ENCODE measurements at regions not wholly inside any gene's neighbourhood (a gene's known extent, or its start where the extent isn't known, plus 50 kb on each side); places are given as distances from the start of the nearest gene placed in this dataset.

DNA sequence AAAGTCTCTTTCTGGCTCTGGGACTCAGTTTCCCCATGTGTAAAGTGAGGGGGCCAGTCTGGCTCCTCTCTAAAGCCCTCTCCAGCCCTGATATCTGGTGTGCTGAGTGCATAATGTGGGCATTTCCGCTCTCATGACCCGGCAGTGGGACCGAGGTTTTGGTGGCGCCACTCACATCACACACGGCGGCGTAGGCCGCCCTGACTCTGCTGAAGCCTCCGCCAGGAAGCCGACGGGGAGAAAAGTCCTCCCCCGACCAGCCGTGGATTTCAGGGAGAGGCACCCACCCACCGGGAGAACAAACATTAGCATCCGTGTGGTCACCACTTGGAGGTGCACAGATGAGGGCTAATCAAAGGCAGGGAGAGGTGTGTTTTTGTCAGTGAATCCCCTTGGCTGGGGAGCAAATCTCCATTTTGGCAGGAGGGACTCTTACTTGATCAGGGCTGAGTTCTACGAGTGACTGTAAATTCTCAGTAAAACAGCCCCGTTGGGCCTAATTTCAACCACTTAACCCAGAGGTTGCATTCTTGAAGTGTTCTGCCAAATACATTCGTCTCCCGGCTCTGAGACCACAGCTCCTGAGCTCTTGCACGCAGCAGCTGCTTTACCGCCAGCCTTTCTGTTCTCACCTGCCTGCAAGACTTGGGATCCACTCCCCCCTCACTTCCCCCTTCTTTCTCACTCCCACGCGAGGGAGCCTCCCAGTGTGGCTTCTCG is 118.2 kb downstream of the FOXD2 start:
- no peak for DNase-seq

DNA sequence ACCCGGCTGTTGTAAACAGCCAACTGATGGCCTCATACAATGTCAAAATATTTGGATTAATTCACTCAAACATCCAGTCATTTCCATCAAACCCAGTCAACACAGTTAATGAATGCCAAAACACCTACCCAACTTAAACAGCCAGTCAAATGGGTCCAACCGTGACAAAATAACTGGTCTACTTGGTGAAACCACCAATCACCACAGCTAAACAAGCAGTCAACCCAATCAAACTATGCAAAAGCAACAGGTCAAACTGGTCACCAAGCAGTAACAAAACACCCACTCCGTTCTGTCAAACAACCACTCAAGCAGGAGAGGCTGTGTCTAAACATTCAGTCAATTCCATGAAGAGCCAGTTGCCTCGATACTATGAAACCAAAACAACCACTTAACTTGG is 119.2 kb downstream of the FOXD2 start:
- no peak for DNase-seq

DNA sequence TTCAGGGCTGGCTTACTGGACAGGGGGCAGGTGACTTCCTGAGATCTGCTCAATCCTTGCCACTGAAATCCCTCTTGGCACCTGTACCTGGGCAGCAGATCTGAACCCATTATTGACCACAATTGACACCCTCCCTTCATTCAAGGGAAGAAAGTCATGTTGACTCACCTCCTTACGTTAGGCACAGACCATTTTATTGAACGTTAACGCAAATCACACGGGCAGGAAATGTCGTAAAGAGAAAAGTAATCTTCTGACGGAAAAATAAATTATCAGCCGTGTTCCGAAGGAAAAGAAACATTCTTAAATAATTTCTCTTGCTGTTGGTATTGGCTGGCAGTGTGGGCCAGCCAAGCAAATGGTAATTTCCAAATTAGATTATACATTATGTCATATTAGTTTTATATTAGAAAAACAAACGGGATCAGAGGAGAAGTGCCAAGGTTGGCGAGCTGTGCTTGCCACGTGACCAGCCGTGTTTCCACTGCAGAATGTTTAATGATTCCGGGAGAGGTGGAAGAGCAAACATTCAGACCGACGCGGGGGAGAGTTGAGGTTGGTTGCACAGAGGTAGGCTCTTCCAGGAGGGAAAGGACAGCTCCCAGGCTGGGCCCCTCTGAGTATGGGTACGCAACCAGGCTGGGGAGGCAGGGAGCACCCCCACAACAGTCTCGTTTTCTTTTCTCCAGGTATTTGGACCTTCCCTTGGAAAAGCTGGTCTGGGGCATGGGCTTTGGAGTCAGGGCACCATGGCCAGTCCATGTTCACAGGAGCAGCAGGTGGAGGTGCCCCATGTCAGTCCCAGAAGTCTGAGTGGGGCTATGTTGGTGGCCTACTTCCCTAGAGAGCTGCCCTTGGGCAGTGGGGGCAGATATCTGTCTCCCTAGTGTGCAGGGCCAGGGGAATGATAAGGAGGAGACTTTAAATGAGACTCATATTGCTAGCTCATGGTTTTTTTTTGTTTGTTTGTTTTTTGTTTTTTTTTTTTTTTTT is 121.1 kb downstream of the FOXD2 start:
- DNase-seq, result no peak

DNA sequence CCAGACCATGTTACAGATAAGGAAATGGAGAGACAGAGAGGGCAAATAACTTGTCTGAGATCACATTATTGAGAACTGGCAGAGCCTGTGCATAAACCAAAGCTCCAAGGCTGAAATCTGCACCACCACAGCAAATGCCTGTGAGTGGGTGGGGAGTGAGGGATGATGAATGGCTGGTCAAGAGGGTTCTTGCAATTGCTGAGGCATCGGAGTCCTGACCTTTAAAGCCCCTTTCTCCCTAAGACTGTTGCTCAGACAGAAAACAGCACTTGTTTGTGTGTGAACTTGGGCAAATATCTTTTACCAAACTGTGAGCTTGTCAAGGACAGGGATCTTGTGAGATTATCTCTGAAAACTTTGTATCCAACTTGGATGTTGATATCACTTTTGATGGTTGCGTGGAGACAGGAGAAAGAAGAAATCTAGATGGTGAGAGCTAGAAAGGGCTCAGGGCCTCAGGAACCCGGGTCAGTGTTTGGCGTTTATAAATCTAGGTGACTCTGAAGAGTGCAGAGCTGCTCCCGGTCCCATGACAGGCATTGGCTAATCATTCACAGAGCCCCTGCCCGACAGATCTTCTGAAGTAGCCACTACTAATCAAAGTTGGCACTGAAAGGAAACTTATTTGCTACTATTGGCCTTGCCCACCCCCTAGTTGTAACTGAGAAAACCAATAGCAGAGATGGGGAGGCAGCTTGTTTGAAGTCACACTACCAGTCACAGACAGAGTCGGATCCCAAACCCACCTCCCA is 122.3 kb downstream of the FOXD2 start:
- no peak for DNase-seq

DNA sequence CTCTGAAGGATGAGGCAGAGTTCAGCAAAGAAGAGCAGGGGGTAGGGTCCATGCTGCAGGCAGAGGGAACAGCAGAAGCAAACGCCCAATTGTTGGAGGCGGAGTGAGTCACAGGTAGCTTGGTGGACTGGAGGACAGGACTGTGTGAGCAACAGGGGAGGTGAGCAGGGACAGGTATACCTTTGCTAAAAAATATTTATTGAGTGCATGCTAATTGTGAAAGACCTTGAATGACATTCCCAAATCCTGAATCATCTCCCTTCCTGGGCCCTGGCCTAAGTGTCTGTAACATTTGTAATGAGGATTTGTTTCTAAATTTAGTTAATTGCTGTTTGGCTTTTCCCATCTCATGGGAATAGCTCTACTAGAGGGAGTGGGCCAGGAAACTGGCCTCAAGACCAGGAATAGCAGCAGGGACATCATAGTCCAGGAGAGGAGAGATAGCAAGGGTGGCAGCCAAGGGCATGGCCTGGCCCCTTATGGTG is 123.7 kb downstream of the FOXD2 start:
- no peak for DNase-seq

DNA sequence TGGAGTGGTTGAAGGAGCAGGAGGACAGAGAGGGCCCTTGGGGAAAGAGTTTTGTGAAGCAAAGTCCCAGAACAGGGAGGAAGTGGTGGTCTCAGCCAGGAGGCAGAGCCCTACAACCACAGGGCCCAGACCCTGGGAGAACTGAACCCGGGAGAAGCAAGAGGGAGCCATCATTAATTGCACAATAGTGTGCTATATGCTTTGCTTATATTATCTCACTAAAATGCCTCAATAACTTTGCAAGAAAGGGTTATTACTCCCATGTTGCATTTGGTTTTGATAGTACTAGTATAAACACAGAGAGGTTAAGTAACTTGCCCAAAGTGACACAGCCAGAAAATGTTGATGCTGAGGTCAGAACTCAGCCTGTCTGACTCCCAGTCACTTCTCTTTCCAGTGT is 124.3 kb downstream of the FOXD2 start:
- DNase-seq, result no peak

DNA sequence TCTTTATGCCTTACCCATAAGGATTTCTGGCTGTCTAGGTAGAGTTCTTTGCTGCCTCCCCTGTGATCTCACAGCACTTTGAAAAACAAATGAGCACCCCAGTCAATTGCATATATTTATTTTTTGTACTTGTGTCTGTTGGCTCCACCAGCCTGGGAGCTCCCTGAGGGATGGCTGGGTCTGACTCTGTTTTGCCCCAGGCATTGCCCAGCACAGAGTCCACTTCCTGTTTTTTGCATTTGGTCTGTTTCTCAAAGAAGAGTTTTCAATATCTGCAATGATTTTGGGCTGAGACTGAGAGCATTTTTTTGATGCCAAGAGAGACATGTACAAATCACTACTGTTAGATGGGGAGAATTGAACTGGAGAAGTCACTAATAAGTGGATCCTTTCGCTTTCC is 125.0 kb downstream of the FOXD2 start:
- no peak for DNase-seq

DNA sequence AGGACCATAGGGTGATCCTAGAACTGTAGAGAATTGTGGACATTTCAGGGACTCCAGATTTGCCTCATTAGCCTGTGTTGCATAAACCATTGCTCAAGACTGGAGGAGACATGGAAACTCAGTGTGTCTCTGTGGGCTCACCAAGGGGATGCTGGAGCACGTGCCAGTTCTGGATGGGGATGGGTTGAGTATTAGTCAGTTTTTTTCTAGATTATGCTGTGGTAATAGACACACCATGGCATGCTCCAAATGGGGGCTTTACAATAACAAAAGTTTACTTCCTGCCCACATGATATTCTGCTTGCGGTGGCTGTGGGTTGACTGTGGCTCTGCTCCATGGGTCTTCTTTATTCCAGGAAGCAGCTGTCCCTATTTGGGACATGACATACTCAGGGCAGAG is 125.4 kb downstream of the FOXD2 start:
- no peak for DNase-seq

DNA sequence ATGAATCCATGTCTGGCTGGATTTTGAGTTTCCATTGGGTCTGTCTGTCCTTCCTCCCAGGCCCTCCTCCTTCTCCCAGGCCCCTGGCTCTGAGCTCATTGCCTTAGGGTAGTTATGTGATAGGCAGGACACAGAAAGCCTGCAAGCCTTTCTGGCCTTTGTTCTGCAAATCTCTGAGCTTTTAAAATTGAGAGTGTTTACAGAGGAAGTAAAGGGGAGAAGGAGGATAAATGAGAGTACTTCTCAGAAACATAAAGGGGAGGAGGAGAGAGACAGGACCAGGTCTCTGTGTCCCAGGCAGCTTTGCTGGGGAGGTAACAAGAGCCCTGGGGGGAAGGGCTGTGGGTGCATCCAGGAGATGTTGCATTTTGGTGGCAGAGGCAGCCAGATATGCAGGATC is 126.7 kb downstream of the FOXD2 start:
- peak; percentile 30 for DNase-seq

DNA sequence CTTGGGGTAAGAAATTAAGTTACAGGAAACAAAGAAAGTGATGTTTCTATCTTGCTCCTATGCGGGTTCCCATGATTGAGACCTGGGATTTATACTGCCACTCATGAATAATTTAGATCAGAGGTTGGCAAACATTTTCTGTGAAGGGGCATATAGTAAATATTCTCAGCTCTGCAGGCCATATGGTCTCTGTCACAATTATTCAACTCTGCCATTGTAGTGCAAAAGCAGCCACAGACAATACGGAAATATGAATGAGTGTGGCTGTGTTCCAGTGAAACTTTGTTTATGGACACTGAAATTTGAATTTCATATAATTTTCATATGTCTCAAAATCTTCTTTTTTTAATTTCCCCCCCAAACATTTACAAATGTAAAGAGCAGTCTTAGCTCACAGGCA is 127.2 kb downstream of the FOXD2 start:
- no peak for DNase-seq

DNA sequence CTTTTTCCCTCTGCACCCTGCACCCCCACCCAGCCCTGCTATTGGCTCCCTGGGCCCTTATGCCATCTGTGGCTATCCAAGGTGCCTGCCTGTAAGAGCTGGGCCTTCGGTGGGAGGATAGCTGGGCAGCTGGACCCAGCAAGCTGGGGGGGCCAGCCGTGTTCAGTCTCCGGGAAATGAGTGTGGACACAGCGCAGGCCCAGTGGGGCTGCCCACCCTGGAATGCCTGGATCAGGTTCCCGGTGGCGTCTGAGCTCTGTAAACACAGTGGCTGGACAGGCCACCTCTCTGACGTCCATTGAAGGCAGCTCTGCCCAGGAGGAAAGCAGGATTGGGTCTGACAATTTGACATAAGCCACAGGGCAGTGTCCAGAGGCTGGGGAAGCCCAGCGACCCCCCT is 127.8 kb downstream of the FOXD2 start:
- no peak for DNase-seq

DNA sequence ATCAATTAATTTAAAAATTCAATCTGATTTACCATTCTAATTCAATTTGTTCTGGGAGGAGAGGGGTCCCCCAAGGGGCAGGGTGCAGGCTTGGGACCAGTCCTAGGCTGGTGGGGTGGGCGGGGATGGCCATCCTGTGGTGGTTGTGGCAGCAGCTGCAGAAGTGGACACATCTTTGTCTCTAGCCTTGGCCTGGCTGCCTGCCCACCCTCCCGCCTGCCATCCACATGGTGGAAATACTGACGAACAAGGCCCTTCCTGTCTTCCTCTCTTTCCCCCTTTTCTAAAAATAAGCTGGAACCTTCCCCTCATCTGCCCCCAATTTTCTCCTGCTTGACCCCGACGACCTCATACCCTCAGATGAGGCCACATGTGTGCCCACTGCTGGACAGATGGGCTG is 130.9 kb downstream of the FOXD2 start:
- no peak for DNase-seq

DNA sequence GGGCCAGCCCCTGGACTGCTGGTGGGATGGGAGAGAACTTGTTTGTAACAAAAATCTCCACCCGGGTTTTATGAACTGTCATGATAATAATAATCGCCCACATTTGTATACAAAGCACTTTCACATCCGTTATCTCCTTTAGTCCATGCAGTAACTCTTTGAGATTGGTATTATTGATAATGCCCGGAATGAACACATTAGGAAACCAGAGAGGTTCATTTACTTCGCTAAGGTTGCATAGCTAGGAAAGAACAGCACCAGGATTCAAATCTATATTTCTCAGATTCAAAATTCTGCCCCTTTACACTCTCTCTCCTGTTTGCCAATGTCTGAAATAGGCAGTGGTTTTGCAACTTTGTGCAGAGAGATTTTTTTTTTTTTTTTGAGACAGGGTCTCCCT is 131.4 kb downstream of the FOXD2 start:
- no peak for DNase-seq

DNA sequence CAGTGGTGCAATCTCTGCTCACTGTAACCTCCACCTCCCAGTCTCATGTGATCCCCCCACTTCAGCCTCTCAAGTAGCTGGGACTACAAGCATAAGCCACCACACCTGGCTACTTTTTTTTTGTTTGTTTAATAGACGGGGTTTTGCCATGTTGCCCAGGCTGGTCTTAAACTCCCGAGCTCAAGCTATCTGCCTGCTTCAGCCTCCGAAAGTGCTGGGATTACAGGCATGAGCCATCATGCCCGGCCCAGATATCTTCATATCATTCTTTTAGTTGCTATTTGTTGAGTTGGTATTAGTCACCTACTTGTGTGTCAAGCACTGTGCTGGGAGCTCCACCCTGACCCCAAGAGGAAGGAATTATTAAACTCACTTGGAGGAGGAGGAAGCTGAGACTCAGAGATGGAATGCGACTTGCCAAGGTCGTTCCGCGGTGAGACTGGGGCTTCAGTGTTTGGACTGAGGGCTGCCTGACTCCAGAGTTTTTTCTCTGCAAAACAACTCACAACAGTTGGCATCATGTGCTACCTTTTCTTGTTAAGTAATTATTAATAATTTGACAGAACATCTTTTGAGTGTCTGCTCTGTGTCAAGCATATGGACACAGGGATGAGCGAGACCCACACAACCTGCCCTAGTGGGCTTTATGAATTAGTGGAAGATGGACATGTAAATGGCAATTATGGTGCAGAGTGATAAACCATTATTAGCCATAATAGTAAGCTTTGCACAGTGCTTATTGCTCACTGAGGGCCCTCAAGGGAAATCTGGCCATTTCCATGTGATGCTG is 132.0 kb downstream of the FOXD2 start:
- no peak for DNase-seq

DNA sequence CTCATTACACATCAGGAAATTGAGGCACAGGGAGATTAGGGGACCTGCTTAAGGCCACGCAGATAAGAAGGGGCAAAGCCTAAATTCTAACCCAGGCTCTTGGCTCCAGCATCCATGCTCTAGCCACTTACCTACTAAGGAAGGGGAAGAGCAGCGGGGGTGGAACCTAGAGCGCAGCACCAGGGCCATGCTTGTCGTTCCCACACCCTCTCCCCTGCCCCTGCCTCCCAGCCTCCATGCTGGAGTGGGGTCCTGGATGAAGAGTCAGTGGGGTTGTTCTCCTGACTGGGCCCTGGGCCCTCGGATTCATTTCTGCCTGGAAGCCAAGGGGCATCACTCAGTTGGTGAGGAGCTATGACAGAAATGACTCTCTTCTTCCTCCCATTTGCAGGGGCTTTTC is 133.3 kb downstream of the FOXD2 start:
- DNase-seq, result no peak

DNA sequence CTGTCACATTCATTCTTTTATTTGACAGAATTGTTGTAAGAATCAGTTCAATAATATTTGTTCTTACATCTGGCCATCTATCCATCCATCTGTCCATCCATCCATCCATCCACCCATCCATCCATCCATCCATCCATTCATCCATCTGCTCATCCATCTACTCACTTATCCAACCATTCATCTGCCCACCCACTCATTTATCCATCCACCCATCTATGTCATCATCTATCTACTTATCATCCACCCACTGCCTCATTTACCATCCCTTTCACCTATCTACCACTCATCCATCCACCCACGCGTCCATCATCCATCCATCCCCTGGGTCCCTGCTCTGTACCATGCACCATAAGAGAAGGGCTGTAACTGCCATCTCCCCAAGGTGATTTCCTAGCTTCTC is 134.1 kb downstream of the FOXD2 start:
- DNase-seq, result no peak

DNA sequence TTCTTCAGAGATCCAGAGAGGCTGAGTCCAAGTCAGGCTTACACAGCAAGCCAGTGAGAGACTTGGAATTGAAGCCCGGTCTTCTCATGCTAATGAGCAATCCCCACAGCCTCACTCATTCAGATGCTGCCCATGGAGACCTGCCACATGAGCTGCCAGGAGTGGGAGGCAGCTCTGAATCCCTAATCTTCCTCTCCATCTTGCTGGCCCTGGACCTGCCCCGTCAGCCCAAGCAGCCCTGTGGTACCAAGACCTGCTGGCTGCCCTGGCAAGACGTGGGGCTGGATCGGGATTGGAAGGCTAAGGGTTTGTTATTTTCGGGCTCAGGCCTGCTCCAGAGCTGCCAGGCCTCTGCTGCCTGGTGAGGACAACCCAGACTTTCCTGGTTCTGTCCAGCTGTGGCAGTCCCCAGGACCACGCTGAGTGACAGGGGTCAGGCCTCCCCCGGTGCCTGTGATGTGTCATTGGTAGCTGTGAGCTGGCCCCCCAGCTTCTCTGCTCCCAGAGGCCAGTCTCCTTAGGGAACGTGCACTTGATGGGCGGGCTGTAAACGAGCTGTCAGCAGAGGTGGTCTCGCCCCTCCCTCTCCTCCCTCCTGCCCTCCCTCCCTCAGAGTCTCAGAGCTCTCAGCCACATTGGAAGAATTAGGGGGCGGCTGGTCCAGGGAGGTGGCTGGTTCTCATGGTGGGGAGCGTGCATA is 135.0 kb downstream of the FOXD2 start:
- no peak for DNase-seq

DNA sequence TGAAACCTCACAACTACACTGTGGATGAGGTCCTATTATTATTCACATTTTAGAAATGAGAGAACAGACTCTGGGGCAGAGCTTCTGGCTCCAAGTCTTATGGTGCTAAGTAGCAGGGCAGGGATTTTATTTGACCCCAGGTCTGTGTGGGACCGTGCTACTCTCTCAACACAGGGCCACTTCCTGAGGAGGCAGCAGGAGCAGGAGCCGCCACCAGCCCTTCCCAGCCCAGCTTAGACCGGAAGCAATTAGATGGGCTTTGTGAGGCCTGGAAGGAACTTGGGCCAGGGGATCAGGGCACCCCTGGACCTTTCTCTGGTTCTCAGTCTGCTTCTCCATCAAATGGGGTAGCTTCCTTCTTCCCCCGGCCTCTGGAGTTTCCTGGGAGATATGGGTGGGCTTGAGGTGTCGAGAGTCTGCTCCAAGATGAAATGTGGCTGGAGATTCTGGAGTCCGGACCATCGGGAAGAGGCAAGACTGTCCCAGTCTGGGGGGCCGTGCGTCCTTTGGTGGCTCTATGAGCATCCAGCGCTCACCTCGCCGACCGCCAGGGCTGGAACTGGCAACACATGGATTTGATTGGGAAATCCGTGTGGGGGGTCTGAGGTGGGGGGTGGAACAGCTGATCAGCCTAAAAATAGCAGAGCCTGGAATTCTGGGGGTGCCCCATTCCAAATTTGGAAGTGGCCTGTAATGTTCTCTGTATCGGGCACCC is 136.8 kb downstream of the FOXD2 start:
- DNase-seq, result no peak

DNA sequence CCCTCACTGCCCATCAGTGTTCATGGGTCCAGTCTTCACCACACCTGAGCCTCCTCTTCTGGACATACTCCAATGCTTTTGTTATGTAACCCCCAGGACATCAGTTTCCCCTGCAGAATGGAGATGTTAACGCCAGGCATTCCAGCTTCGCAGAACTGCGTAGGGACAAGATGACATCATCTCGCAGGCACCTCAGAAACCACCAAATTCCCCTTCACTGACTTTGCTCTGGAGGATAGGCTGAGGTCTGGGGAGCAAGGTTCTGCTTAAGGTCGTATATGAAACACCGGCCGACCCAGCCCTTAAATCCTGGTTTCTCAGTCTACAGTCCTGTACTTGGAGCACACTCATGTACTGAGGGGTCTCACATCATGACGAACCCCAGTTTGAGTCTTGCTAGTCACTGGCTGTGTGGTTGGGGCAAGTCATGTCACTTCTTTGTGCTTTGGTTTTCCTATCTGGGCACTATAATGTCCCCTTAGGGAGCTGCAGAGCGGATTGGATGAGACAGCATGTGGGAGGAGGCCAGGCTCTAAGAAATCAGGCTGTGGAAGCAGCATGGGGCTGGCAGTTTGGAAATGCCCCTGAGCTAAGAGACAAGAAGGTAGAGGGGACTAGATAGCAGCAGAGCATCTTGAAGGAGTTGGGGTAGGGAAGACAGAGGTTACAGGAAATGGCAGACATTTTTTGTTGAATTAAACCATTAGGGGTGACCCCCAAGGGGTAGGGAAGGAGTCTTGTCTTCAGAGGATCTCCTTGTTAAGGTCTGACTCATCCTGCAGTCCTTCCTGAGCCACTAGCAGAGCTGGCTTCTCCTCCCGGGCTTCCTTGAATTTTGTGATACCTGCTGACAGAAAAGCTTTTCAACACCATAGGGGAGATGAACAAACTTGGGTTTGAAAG is 138.3 kb downstream of the FOXD2 start:
- no peak for DNase-seq

DNA sequence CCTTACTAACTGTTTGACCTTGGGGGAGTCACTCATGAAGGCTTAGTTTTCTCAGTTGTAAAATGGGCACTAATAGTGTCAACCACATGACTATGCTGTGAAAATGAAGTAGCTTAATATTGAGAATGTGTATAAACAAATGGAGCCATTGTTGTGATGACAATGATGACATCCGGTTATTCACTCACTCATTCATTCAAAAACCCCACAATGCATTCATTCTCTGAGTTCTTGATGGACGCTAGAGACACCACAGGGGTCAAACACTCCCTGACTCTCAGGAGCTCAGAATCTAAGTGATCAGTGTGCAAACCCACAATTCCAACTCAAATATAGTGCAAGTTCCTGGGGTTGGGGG is 138.9 kb downstream of the FOXD2 start:
- DNase-seq, result no peak

Measured in NCI-H1436 treated with DMSO at 0.1 percent for 48 hours (cell line).